Epithelial cell of prostate (primary cell): ENCODE measurements at regions not wholly inside any gene's neighbourhood (a gene's known extent, or its start where the extent isn't known, plus 50 kb on each side); places are given as distances from the start of the nearest gene placed in this dataset.
"Not testable (repeated sequence)": the region's sequence is repeated elsewhere in the genome, so short reads cannot be mapped to it uniquely, and the experiment has no call there.

Experiments used
- DNase-seq: peaks from one replicate; pipeline ENCODE4 v3.0.0-alpha.2; 2011; ENCODE audit warnings: low read depth, low spot score
- H3K27ac ChIP-seq: fragments of 450-650 bp; 2 replicates; pipeline ENCODE4 v1.5.1; 2017; ENCODE audit warnings: mild to moderate bottlenecking

DNA sequence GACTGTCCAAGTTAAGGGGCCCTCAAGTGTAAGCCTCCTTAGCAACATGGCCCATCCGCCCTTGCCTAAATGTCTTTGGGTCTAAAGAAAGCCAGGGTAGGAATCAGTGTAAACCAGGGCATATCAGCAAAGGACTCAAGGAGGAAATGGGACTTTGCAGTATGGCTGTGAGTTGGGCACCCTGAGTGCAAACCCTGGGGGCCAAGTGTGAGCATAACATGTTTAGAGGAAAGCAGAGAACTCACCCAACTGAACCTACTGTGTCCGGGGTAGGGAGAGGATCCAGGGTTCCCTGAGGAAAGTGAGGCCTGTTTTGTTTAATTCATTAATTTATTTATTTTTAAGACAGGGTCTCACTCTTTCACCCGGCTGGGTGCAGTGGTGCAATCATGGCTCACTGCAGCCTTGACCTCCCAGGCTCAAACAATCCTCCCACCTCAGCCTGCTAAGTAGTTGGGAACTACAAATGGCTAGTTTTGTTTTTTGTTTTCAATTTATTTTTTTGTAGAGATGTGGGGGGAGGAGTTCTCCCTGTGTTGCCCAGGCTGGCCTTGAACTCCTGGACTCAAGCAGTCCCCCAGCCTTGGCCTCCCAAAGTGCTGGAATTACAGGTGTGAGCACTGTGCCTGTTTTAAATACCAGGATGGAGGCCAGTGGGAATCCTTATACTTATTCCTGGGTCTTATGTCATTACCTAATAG lies 51.0 kb upstream of the ACTR3 start:
- DNase-seq, result no peak
- no peak overlapping the region for H3K27ac ChIP-seq

DNA sequence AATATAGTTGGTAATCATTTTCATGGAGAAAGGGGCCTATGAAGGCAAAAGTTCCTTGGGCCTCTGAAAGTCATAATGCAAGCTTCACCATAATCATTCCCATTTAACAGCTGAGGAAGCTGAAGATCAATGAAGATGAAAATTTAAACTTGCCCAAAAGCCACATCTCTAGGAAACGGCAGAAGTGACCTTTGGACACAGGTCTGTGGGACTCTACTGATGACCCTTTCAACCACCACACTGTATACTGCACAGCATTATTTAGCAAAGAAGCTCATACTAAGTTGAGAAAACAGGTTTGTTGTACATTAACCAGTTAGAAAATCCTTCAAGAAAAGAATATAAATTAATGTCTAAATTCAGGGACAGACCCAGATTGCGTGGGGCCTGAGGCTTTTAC lies 51.6 kb upstream of the ACTR3 start:
- no peak for DNase-seq
- no peak overlapping the region for H3K27ac ChIP-seq

DNA sequence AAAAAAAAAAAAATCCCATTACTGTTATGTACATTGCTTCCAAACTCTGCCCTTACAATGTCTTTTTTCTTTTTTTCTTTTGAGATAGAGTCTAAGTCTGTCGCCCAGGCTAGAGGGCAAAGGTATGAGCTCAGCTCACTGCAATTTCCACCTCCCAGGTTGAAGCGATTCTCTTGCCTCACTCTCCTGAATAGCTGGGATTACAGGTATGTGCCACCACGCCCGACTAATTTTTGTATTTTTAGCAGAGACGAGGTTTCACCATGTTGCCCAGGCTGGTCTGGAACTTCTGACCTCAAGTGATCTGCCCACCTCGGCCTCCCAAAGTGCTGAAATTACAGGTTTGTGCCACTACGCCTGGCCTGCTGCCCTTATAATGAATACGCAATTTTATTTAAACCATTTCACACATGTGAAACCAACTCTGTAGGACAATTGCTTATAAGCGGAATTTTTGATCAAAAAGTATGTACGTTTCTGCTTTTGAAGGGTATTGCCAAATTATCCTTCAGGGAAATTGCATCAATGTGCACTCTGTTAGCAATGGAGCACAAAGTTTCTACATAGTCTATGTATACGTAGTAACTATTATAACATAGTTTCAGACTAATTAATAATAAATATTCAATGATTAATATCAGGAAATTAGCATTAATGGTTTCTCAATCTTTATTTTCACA lies 55.7 kb upstream of the ACTR3 start:
- H3K27ac ChIP-seq, result peak overlapping the region; percentile 10
- DNase-seq, result no peak

DNA sequence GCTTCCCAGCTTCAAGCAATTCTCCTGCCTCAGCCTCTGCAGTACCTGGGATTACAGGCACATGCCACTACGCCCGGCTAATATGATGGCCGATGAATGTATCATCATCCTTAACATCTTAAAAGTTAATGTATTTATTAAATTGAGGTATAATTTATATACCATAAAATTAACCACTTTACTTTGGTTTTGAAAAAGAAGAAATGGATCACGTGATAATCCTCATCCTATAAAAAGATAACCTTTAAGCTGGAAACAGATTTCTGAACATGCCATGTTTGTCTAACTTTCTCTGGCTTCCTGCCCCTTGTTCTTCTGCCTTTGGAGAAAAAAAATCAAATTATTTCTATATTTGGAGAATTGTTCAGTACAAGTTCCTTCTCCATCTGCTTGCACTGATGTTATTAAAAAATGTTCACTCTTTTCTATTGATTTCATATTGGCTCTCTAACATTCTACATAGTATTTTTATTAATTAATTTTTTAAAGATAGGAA lies 57.0 kb upstream of the ACTR3 start:
- H3K27ac ChIP-seq, result no peak overlapping the region
- DNase-seq, result no peak

DNA sequence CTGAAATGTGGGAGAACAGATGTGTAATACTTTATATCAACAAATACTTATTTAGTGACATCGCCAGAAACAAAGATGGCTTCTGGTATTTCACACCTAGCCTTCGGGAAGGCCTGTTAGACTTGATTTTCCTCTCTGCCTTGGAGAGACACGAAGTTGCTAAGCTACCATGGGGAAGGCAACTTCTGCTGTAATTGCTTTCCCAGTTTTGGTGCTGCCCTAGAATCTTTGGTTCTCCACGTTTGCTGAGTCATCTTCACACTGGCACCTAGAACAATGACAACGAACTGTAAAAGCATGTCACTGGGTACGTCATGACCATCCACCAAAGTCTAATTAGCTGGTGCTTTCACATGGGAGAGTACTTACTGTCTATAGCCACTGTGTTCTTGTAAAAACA lies 58.7 kb upstream of the ACTR3 start:
- peak; percentile 81 for DNase-seq
- peak overlapping the region; percentile 55 for H3K27ac ChIP-seq

DNA sequence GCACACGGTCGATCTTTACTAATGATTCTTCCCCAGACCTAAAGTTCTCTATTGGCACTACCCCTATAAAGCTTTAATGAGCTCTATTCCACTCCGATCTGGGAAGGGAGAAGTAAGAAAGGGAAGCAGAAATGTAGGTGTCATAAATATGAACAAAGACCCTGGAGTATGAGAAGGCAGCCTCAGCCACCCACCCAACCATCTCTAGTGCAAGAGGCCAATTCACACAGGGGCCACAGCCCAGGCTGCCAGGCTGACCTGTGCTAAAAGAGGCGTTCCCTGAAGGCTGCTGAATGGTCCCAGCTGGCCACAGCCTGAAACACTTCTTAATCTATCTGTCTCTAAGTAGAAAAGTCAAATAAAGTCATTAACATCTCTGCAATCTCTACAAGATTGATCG lies 60.1 kb upstream of the ACTR3 start:
- H3K27ac ChIP-seq, result no peak overlapping the region
- no peak for DNase-seq

DNA sequence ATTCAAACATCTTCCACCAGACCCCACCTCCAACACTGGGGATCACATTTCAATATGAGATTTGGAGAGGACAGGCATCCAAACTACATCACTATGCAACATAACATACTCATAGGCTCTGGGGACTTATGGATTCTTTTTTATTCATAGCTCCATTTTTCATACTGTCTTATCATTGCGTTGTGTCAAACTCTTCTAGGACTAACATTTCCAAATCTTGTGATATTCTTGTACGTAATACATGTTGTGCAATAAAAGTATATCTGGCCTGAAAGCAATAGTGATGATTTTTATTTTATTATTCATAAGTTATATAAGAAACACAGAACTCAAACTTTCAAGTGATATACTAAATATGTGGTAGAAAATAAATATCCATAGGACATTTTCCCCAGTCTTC lies 60.6 kb upstream of the ACTR3 start:
- no peak overlapping the region for H3K27ac ChIP-seq
- DNase-seq, result no peak

DNA sequence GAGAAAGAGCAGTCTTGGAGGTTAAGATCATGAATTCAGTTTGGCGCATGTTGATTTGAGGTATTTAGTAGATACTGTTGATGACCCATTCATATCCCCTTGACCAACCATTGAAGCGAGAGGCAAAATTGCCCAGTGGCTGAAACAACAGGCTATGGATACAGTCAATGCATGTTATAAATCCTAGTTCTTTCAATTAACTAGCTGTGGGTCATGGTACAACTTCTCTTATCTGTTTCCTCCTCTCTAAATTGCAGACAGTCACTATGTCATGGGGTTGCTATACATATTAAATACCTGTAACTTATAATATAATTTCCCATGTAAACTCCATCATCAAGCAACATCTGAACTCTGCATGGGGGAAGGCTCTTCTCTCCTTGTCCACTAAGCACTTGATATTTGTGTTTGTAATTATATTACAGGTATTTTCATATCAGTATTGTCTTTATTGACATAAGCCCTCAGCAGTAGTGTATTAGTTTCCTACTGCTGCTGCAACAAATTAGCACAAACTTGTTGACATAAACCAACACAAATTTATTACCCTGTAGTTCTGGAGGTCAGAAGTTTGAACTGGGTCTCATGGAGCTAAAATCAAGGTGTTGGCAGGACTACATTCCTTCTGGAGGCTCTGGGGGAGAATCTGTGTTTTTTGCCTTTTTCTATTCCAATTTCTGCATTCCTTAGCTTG lies 61.7 kb upstream of the ACTR3 start:
- no peak overlapping the region for H3K27ac ChIP-seq
- no peak for DNase-seq

DNA sequence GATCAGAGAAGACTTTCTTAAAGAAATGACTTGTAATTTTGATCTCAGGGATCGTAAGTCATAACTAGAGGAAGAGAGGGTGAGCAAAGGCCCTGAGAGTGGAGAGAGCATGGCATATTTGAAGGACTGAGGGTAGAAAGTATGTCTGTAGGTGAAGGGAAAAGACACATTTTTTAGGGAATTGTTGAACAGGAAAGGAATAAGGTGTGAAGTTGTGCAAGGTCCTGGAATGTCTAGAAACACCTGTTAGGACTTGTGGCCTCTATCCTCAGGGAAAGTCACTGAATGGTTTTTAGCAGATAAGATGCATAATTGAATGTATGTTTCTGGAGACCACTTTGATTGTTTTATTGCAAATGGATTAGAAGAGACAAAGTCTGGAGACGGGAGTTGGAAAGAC lies 62.5 kb upstream of the ACTR3 start:
- no peak overlapping the region for H3K27ac ChIP-seq
- no peak for DNase-seq

DNA sequence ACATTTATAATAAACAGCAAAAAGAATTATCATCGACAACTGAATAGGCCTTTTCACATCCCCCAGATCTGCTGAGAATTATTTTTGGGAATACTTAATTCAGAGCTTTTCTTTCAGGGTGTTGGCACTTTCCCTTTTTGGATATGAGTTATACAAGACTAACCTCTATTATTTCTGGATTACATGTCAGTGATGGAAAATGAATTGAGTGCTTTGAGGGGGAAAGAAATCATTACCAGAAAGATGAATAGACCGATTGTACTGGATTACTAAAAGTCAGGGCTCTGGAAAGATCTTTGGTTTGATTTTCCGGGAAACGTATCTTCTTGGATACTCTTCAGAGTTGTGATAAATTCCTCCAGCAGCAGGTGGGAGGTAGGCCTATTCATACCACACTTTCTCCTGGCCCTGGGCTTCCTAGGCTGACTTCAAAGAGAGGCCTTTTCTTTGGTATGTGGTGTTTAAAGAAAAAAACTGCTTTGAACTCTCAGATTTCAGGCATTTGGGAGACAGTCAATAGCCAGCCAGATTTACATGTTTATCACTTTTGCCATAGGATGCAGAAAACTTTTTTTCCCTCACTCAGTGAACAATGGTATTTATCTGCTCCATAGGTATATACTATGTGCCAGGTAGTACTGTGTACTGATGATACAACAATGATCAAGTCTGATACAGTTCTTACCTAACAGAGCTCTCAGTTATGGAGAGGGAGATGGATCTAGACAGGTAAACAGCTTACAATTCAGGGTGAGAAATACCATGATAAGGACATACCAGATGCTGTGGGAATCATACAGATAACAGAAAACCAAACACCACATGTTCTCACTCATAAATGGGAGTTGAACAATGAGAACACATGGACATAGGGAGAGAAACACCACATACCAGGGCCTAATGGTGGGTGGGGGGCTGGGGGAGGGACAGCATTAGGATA lies 63.3 kb upstream of the ACTR3 start:
- no peak overlapping the region for H3K27ac ChIP-seq
- no peak for DNase-seq

DNA sequence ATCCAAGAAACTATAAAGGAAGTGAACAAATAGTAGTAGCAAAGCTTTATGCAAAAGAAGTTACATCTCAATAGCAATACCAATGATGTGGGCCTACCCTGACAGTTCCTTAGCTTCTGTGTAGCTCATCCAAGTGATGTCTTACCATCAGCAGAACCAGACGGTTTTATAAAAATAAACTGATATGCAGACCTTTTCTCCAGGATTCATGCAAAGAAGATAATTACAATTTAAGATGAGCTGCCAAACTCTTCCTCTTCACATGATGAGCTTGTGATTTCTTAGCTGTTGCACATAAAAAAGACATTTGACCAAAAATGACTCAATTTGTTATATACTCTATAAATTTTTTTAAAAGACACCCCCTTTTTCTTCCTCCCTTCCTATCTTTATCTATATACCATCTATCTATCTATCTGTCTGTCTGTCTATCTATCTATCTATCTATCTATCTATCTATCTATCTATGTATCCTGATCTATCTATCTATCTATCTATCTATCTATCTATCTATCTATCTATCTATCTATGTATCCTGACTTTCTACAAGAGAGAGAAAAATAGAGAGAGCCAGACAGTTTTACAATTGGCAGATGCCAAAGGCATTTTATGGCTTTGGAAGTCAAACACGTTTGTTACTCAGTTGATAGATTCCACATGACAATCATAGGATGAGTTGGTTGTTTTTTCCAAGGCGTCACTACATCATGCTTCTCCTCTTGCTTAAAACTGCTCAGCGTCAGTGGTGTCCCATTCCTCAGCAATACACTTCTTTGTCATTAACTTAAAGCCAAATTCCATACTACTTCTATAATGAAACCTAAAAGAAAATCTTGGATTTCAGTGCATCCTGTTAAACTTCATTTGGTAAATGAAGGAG lies 65.9 kb upstream of the ACTR3 start:
- no peak overlapping the region for H3K27ac ChIP-seq
- no peak for DNase-seq

DNA sequence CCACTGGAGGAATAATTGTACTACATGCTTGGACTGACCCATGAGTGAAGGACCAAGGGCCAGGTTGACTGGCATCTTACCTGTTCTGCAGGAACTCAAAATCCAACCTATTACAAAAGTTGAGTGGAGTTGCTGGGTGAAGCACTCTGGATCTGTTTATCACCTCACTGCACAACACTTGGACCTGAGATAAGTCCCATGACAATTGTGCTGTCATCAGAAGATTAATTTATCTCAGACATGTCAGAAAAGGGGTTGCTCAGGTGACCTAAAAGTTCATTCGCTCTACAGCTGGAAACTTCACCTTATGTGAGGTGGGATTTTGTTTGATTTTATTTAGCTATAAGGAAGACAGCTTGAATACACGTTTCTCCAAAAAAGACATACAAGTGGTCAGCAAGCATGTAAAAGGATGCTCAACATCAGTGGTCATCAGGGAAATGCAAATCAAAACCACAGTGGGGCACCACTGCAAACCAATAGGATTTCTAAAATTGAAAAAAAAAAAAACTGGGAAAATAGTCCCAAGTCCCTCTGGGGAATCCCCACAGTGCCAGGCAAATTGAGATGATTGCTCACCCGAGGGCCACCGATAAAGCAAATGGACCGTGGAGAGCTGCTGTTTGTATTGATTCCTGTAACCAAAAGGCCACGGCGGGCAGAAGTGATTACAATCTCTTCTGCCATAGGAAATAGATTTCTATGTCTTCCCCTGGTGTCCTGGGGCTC lies 65.8 kb upstream of the SLC35F5 start:
- no peak for DNase-seq
- no peak overlapping the region for H3K27ac ChIP-seq

DNA sequence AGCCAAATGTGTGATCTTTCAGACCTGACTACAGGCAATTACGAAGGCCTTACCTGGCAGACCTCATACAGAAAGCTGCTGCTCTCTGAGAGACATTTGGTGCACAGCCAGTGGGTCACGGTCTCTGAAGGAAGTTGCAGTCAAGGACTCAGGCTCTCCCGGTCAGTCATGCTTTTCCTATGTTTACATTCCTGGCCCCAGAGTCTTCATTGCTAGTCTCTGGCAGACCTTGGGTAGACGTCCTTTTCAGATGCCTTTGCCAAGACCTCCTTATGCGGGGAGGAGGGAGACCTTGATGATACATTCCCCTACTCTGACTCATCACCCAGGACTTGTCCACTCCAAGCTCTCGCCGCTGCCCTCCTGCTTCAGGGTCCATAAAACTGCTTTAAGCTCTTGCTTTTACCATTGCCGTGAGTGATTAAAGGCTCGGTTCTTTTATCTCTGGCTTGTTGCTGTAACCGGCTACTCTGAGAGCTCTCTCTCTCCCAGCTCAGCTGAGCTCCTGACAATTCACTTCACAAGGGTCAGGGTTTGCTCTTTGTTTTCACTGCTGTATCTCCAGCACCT lies 62.0 kb upstream of the SLC35F5 start:
- peak; percentile 24 for DNase-seq
- peak overlapping the region; percentile 52 for H3K27ac ChIP-seq

DNA sequence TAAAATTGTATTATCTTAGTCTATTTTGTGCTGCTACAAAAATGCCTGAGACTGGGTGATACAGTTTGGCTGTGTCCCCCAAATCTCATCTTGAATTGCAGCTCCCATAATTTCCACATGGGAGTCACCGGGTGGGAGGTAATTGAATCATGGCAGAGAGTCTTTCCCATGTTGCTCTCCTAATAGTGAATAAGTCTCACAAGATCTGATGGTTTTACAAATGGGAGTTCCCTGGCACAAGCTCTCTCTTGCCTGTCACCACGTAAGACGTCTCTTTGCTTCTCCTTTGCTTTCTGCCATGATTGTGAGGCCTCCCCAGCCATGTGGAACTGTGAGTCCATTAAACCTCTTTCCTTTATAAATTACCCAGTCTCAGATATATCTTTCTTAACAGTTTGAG lies 57.0 kb upstream of the SLC35F5 start:
- not testable (repeated sequence) for H3K27ac ChIP-seq, DNase-seq

DNA sequence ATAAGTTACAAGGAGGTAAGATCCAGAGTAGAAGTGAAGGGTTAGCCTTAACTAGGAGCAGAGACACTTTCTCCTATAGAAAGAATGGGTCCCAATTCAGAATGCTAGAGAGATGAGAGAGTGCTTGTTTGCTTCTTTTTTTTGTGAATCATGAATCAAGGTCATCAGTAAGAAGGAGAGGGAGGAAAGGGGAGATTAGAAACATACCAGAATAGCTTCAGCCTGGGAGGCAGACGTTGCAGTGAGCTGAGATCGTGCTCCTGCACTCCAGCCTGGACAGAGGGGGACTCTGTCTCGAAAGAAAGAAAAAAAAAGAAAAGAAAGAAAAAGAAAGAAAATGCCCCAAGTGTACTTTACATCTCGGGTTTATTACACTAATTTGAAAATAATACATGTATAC lies 55.8 kb upstream of the SLC35F5 start:
- no peak overlapping the region for H3K27ac ChIP-seq
- no peak for DNase-seq

DNA sequence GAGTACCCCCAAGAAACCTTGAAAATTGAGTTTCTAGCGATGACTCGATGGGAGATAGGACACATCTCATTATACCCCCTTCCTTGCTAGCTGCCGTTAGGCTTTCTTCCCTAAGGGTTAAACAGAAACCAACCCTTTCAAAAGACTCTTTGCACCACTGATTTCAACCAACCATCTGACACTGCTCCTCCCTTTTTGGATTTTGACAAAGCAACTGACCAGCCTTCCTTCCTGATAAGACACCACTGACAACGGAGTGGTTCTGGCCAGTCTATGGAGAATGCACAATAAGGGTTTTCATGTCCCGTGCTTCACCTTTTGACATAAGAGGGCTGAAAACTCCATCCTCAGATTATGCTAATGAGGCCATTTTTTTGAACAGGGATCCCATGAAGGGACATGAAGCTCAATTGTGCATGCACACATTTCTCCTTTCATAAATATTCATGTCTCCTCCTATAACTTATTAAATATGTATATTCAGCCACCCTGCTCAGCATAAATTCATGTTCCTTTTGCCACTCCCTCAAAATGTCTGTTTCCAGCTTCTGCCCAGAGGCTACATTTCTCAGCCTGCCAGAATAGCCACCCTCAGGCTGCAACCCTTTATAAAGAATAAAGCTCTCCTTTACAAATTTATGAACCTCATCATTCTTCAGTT lies 52.8 kb upstream of the SLC35F5 start:
- no peak for DNase-seq
- H3K27ac ChIP-seq, result no peak overlapping the region

DNA sequence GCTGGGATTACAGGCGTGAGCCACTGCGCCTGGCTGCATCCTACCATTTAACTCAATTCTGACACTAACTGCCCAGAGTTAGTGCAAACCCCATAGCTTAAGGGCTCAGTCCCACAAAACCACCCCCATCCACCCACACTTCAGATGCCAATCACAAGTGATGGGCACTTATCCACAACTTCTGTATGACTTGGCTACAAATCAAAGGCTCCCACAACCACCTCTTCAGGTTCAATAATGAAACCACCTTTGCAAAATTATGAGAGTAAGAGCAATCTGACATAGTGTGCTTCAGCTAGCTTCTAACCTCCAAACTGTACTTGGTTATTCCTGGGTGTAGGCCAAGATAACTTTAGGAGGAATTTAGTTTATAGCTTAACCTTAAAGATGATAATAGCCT lies 51.3 kb upstream of the SLC35F5 start:
- no peak overlapping the region for H3K27ac ChIP-seq
- DNase-seq, result no peak
